ENCODE measurements at regions not wholly inside any gene's neighbourhood (a gene's known extent, or its start where the extent isn't known, plus 50 kb on each side); places are given as distances from the start of the nearest gene placed in this dataset.

GRCh38 chr5:61262080-61262479 is 70.0 kb upstream of the ZSWIM6 start:
- Histone ChIP-seq H3K27me3 (replicated peaks in 1 of 4; ENCODE audit: control extremely low read depth in 1 of 4, control insufficient read depth in 3 of 4, insufficient read depth in 4 of 4, low read length in 3 of 4) (no peaks in the 10 kb centered on the region), H4K20me1 (ENCODE audit: control insufficient read depth, insufficient read depth, low read length, poor library complexity, severe bottlenecking) (no peaks in the 10 kb centered on the region), H3K36me3 (replicated peaks in 1 of 2; ENCODE audit: control extremely low read depth in 1 of 2, control insufficient read depth in 1 of 2, extremely low read depth in 1 of 2, insufficient read depth in 2 of 2, low read length in 1 of 2) (no peaks in the 10 kb centered on the region), H3K4me2 (replicated peaks; ENCODE audit: low read depth, low read length, poor library complexity, severe bottlenecking) (no peak overlapping the region), H2AFZ (ENCODE audit: insufficient read depth, low read depth, low read length, poor library complexity, severe bottlenecking) (no peak overlapping the region), H3K9ac (ENCODE audit: low read length) (no peak overlapping the region), H3K79me2 (ENCODE audit: control insufficient read depth, insufficient read depth, low read length) (no peaks in the 10 kb centered on the region), H3K9me3 (ENCODE audit: control extremely low read depth in 1 of 3, control insufficient read depth in 2 of 3, insufficient read depth in 1 of 3, low read length in 2 of 3) (no peaks in the 10 kb centered on the region), H3K4me1 (ENCODE audit: control insufficient read depth in 2 of 2, insufficient read depth in 2 of 2, low read length in 2 of 2) (no peaks in the 10 kb centered on the region), H3K4me3 (ENCODE audit: control extremely low read depth in 1 of 5, extremely low read depth in 1 of 5, insufficient read depth in 1 of 5, low read depth in 2 of 5, low read length in 4 of 5) (no peak overlapping the region), H3K27ac (ENCODE audit: low read length in 2 of 2) (no peak overlapping the region)
- no peak overlapping the region for H3K27ac Mint-ChIP-seq
- DNase-seq (no peak), ATAC-seq (ENCODE audit: low read depth) (no peak)
- TF ChIP-seq EZH2 (IDR thresholded peaks at IDR 0.05; ENCODE audit: borderline replicate concordance, insufficient read depth, low read depth, low read length, poor library complexity, severe bottlenecking), result no peak
- TF ChIP-seq CTCF (IDR thresholded peaks at IDR 0.05), result no peak
- no peak overlapping the region for H3K4me3 Mint-ChIP-seq
- peaks cover 24% of the 10 kb centered on the region for H3K27me3 Mint-ChIP-seq
- H3K9me3 Mint-ChIP-seq (ENCODE audit: insufficient read depth), result no peaks in the 10 kb centered on the region
- intact Hi-C loops (cut with micrococcal nuclease), result no loop called here
- ChIA-PET CTCF (interaction anchor here (0.9 kb wide), 1 partner anchor 399 kb away, joined by 3 read pairs; no protein-coding TSS in a partner anchor), POLR2A (interaction anchor here (0.9 kb wide), 1 partner anchor 10 kb away, joined by 3 read pairs; no protein-coding TSS in a partner anchor)
- H3K4me1 Mint-ChIP-seq, result no peaks in the 10 kb centered on the region
- WGBS (ENCODE audit: insufficient coverage), result 96% methylated on average over 3 of the region's 5 CpGs

- Histone ChIP-seq H3K27ac (ENCODE audit: low read length in 2 of 2) (no peak overlapping the region), H3K9ac (ENCODE audit: low read length) (no peak overlapping the region), H3K4me2 (replicated peaks; ENCODE audit: low read depth, low read length, poor library complexity, severe bottlenecking) (no peak overlapping the region), H3K4me3 (ENCODE audit: control extremely low read depth in 1 of 5, extremely low read depth in 1 of 5, insufficient read depth in 1 of 5, low read depth in 2 of 5, low read length in 4 of 5) (no peak overlapping the region), H2AFZ (ENCODE audit: insufficient read depth, low read depth, low read length, poor library complexity, severe bottlenecking) (no peak overlapping the region), H3K27me3 (replicated peaks in 1 of 4; ENCODE audit: control extremely low read depth in 1 of 4, control insufficient read depth in 3 of 4, insufficient read depth in 4 of 4, low read length in 3 of 4) (no peaks in the 10 kb centered on the region), H4K20me1 (ENCODE audit: control insufficient read depth, insufficient read depth, low read length, poor library complexity, severe bottlenecking) (no peaks in the 10 kb centered on the region), H3K9me3 (ENCODE audit: control extremely low read depth in 1 of 3, control insufficient read depth in 2 of 3, insufficient read depth in 1 of 3, low read length in 2 of 3) (no peaks in the 10 kb centered on the region), H3K36me3 (replicated peaks in 1 of 2; ENCODE audit: control extremely low read depth in 1 of 2, control insufficient read depth in 1 of 2, extremely low read depth in 1 of 2, insufficient read depth in 2 of 2, low read length in 1 of 2) (no peaks in the 10 kb centered on the region), H3K79me2 (ENCODE audit: control insufficient read depth, insufficient read depth, low read length) (no peaks in the 10 kb centered on the region), H3K4me1 (ENCODE audit: control insufficient read depth in 2 of 2, insufficient read depth in 2 of 2, low read length in 2 of 2) (peaks cover 0 to 1% of the 10 kb centered on the region in 2 donors)
- Mint-ChIP-seq H3K27me3 (peaks cover 24% of the 10 kb centered on the region), H3K9me3 (ENCODE audit: insufficient read depth) (no peaks in the 10 kb centered on the region), H3K4me1 (no peaks in the 10 kb centered on the region), H3K27ac (no peak overlapping the region), H3K4me3 (no peak overlapping the region)
- no peak for TF ChIP-seq CTCF (IDR thresholded peaks at IDR 0.05)
- TF ChIP-seq EZH2 (IDR thresholded peaks at IDR 0.05; ENCODE audit: borderline replicate concordance, insufficient read depth, low read depth, low read length, poor library complexity, severe bottlenecking), result no peak
- ChIA-PET POLR2A (no interaction called here), CTCF (no interaction called here)
- ATAC-seq (ENCODE audit: low read depth) (no peak), DNase-seq (no peak)
- intact Hi-C loops (cut with micrococcal nuclease), result no loop called here
- 71% methylated on average over 5 of the region's 6 CpGs for WGBS (ENCODE audit: insufficient coverage)
These were observed 69.0 kb upstream of the ZSWIM6 start for GRCh38 chr5:61263072-61263471.
